Activated T-cell treated with anti-CD3 and anti-CD28 coated beads, Interleukin-2, amount 50 U/mL, for 4 hours (primary cell): ENCODE measurements at regions not wholly inside any gene's neighbourhood (a gene's known extent, or its start where the extent isn't known, plus 50 kb on each side); places are given as distances from the start of the nearest gene placed in this dataset.
A peak's percentile ranks its signal among the peaks of the same experiment; 100 is the strongest.

ENCODE experiments used
- ATAC-seq, 2 donors: fragments of 200-7000 bp; cut with Tn5 transposase; one replicate each; pipeline ENCODE4 v1.10.0; 2021
- DNase-seq: peaks from one replicate; pipeline ENCODE4 v3.0.0-alpha.2; 2020
- H3K27me3 Mint-ChIP-seq: one replicate; pipeline ENCODE4 v1.8.0; 2021; ENCODE audit warnings: low read depth, mixed read lengths
- H3K36me3 Mint-ChIP-seq: one replicate; pipeline ENCODE4 v1.8.0; 2022; ENCODE audit warnings: mixed read lengths; ENCODE audit not compliant: insufficient read depth
- H3K4me1 Mint-ChIP-seq: one replicate; pipeline ENCODE4 v1.8.0; 2021; ENCODE audit warnings: low read depth, mixed read lengths
- H3K4me3 Mint-ChIP-seq: one replicate; pipeline ENCODE4 v1.8.0; 2021; ENCODE audit warnings: mild to moderate bottlenecking, moderate library complexity, mixed read lengths
- H3K9me3 Mint-ChIP-seq: one replicate; pipeline ENCODE4 v1.8.0; 2021; ENCODE audit warnings: mixed read lengths

DNA sequence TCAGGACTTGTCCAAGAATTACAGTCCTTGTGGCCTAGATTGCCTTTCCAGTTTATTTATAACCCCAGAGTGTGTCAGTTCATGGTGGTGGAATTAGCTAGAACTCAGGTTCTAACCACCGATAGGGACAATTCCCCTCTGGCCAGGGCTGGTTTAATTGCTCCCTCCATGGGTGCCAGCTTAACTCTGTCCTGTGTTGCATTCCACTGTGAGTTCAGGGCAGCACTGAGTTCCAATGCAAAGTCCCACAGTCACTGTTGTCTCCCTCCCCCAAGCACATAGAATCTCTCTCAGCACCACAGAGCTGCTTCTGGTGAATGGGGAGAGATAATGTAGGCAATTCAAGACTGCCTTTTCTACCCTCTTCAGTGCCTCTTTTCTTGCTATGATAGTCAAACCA is 82.5 kb upstream of the TNFRSF21 start:
- Mint-ChIP-seq H3K9me3 (peaks cover 9% of the 10 kb centered on the region), H3K4me1 (no peaks in the 10 kb centered on the region), H3K4me3 (no peak overlapping the region), H3K27me3 (peaks cover 12% of the 10 kb centered on the region), H3K36me3 (peaks cover 2% of the 10 kb centered on the region)
- DNase-seq (no peak), ATAC-seq (no peak)

DNA sequence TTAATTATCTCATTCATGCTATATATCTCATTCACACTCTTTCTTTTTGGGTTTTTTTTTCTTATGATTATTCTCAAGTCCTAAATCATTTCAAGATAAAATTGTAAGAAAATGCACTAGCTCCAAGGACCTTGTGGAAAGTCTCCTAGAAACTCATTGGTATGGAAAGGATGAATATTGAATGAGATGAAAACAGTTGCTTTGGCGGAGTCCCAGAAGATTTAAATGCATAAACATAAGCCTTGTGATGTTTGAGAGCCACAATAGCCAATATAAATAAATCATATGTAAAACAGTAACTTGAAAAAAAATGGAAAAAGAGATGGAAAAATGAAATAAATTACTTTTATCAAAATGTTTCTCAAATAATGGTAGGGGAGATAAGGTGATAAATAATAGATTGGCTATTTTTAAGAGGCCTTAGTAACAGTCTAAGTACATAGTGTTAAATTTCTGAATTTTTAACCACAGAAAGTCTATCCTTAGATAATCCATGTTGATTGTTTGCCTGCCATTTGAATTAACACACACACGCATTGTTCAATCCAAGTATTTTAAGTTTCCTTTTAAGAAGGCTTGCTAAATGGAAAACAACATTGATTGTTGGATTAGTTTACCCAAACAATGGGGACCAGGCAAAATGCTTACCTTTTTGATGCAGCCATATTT is 81.1 kb upstream of the CD2AP start:
- Mint-ChIP-seq H3K4me1 (no peaks in the 10 kb centered on the region), H3K9me3 (no peaks in the 10 kb centered on the region), H3K36me3 (peaks cover 2% of the 10 kb centered on the region), H3K27me3 (peaks cover 12% of the 10 kb centered on the region), H3K4me3 (no peak overlapping the region)
- no peak for ATAC-seq
- DNase-seq: no peak

DNA sequence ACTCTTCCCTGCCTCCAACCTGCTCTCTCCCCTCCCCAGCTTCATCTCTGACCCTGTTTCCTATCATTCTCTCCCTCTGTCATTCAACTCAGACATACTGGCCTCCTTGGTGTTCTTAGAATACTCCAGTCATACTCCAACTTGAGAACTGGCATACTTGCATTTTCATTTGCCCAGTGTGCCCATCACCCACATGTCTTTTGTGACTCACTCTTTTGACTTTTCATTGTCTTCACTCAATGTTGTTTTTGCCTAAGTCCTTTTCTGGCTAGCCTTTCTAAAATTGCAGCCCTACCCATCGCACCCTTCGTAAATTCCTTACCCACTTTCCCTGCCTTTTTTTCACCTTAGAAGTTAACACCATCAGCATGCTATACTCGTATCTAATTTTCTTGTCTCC is 77.0 kb upstream of the CD2AP start:
- Mint-ChIP-seq H3K4me3 (no peak overlapping the region), H3K36me3 (no peaks in the 10 kb centered on the region), H3K9me3 (no peaks in the 10 kb centered on the region), H3K27me3 (no peaks in the 10 kb centered on the region), H3K4me1 (no peaks in the 10 kb centered on the region)
- no peak for ATAC-seq
- no peak for DNase-seq

DNA sequence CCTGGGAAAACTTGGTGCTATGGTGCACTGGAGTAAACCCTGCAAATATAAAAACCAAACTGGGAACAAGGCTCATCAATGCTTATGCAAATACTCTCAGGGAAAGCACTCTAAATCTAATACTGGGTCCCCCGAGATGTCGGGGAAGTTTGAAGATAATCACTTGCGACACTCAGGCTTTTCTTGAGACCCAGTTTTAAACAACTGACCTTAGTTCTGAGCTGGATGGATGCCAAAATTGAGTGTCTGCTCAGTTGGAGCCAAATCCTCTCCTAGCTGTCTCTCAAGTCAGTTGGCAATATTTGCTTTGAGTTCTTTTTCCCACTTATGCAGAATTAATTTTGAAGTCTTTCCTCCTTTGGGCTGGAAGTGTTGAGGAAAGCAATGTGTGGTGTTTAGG is 75.5 kb upstream of the CD2AP start:
- ATAC-seq (no peak), DNase-seq (no peak)
- Mint-ChIP-seq H3K4me1 (no peaks in the 10 kb centered on the region), H3K9me3 (no peaks in the 10 kb centered on the region), H3K36me3 (no peaks in the 10 kb centered on the region), H3K4me3 (no peak overlapping the region), H3K27me3 (no peaks in the 10 kb centered on the region)

DNA sequence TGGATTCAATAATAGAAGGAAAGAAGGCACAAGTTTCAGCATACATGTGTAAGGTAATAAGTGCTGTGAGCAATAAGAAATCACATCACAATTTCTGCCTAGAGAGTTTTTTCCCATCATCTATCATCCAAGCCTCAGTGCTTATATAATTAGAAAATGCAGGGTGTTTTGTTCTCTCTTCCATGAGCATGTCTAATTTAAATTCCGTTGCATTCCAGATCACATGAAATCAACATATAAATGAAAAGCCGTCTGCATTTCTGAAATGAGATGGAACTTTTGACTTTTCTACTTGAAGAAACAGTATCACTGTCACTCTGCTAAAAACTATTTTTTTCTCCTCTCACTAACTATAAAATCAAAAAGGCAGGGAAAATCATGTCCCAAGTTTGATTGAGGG is 74.5 kb upstream of the CD2AP start:
- Mint-ChIP-seq H3K9me3 (no peaks in the 10 kb centered on the region), H3K4me3 (no peak overlapping the region), H3K36me3 (no peaks in the 10 kb centered on the region), H3K27me3 (no peaks in the 10 kb centered on the region), H3K4me1 (no peaks in the 10 kb centered on the region)
- DNase-seq: no peak
- ATAC-seq: no peak

DNA sequence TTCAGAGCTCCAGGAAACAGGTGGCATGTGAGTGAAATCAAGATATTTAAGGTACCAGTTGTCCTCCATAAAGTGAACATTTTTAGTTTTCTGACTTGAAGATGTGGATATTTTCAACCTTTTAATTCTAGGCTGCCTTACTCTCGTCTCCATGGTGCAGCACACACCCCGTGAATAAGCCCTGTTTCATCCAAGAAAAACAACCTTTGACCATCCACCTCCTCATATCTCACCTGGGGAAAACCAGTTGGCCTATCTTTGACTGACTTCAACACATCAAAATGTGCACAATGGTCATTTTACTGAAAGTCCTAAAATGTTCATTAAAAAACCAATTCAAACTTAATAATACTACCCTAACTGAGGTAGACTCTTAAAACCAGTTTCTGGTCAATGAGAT is 73.8 kb upstream of the CD2AP start:
- no peaks in the 10 kb centered on the region for H3K36me3 Mint-ChIP-seq
- no peak for ATAC-seq
- no peak overlapping the region for H3K4me3 Mint-ChIP-seq
- no peaks in the 10 kb centered on the region for H3K27me3 Mint-ChIP-seq
- no peaks in the 10 kb centered on the region for H3K4me1 Mint-ChIP-seq
- no peaks in the 10 kb centered on the region for H3K9me3 Mint-ChIP-seq
- no peak for DNase-seq

DNA sequence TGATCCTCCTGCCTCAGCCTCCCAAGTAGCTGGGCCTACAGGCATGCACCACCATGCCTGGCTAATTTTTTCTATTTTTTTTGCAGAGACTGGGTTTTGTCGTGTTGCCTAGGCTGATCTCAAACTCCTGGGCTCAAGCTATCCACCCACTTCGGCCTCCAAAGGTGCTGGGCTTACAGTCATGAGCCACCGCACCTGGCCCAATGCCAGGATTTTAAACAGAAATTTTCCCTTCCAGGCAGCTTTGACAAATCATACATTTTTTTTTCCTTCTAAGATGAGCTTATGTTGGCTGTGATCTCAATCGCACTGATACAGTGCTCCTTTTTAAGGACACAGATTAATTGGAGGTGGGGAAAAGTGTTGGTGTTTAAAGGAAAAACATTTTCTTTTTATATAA is 73.2 kb upstream of the CD2AP start:
- ATAC-seq (no peak), DNase-seq (no peak)
- Mint-ChIP-seq H3K36me3 (no peaks in the 10 kb centered on the region), H3K4me1 (no peaks in the 10 kb centered on the region), H3K4me3 (no peak overlapping the region), H3K27me3 (no peaks in the 10 kb centered on the region), H3K9me3 (no peaks in the 10 kb centered on the region)

DNA sequence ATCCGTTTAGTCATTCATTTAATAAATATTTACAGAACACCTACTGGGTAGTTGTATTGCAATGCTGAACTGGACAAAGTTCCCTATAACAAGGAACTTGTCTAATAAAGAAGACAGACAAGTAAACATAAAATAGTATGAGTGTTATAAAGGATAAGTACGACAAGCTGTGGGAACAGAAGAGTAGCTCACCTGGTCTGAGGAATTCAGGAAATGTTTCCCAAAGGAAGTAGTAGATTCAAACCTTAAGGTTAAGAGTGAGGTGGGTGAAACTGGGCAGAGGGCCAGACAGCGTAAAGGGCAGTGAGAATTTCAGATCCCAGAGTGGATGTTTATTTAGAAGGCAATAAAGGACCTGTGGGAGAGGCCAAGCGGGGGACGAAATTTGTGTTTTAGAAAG is 72.3 kb upstream of the CD2AP start:
- Mint-ChIP-seq H3K9me3 (no peaks in the 10 kb centered on the region), H3K36me3 (no peaks in the 10 kb centered on the region)

DNA sequence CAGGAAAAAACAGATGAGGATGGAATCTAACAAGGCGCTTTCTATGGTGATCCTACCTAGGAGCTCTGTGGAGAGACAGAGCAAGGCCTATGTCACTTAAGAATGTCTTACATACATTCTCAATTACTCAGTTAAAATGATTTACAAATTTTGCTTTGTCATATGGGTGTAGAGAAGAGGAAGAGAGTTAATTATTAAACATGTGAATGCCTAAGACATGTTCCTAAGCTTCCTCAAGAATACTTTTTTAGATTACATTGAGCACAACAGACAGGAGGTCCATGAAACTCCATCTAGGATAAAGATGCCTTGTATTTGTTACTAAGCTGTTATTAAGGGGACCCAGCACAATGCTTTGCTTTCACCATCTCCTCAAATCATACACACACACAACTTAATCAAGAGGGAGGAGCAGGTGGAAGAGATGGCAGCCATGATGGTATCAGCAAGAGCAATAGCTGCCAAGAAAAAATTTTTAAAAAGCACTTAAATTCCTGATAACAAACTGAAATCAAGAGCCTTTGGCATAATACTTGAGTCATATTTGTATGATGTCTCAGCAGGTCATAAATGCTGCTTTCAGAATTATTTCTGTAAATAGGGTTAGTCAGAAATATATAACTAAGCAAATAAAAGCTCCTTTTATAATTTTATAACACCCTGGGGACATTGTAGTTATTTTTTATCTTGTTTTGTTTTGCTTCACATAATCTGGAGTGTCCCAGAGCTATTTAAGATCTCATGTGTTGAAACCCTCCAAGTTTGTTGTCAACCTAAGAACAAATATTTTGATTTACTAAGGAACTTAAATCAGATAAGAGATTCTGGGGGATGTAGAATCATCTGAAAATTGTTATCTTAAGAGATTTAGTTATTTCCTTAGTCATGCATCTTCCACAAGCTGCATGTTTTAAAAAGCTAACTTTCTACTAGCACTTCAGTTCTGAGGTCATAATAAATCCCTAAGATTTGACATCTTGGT is 70.0 kb upstream of the CD2AP start:
- no peaks in the 10 kb centered on the region for H3K4me1 Mint-ChIP-seq
- ATAC-seq (no peak), DNase-seq (no peak)
- no peaks in the 10 kb centered on the region for H3K9me3 Mint-ChIP-seq
- H3K36me3 Mint-ChIP-seq: no peaks in the 10 kb centered on the region
- H3K27me3 Mint-ChIP-seq: no peaks in the 10 kb centered on the region
- no peak overlapping the region for H3K4me3 Mint-ChIP-seq

More for the DNA sequence above, 72.3 kb upstream of the CD2AP start:
- Mint-ChIP-seq H3K4me1 (no peaks in the 10 kb centered on the region), H3K4me3 (no peak overlapping the region), H3K27me3 (no peaks in the 10 kb centered on the region)
- DNase-seq (no peak), ATAC-seq (no peak)

DNA sequence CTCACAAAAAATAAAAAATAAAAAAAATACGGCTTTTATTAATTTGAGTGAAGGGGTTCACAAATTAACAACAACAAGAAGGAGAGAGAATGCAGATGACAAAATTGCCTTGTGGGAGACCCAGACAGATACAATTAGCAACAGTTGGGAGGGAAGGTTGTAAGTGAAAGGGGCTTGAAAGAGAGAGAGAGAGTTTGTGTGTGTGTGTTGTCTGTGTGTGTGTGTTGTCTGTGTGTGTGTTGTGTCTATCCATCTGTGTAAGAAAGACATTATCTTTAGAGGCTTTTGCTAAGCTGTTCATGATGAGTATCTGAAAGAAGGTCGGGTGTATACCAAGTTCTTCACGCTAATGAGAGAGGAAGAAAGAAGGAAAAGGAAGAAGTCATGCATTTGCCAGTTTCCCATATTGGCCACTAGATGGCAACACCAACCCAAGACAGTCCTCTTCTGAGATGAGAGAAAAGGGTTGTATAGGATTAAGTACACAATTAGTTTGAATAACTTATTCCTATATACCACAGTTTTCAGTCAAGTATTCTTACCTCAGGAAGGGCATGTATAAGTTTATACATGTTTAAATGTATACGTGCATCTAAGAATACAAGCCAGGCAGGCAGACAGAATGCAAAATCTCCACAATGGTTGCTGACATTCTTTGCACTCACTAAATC is 63.7 kb upstream of the CD2AP start:
- H3K27me3 Mint-ChIP-seq: no peaks in the 10 kb centered on the region
- H3K4me1 Mint-ChIP-seq: peaks cover 16% of the 10 kb centered on the region
- DNase-seq (peak; percentile 9), ATAC-seq (peak; percentile 78 to 80)
- H3K4me3 Mint-ChIP-seq: peak overlapping the region; percentile 81
- H3K9me3 Mint-ChIP-seq: no peaks in the 10 kb centered on the region
- no peaks in the 10 kb centered on the region for H3K36me3 Mint-ChIP-seq

DNA sequence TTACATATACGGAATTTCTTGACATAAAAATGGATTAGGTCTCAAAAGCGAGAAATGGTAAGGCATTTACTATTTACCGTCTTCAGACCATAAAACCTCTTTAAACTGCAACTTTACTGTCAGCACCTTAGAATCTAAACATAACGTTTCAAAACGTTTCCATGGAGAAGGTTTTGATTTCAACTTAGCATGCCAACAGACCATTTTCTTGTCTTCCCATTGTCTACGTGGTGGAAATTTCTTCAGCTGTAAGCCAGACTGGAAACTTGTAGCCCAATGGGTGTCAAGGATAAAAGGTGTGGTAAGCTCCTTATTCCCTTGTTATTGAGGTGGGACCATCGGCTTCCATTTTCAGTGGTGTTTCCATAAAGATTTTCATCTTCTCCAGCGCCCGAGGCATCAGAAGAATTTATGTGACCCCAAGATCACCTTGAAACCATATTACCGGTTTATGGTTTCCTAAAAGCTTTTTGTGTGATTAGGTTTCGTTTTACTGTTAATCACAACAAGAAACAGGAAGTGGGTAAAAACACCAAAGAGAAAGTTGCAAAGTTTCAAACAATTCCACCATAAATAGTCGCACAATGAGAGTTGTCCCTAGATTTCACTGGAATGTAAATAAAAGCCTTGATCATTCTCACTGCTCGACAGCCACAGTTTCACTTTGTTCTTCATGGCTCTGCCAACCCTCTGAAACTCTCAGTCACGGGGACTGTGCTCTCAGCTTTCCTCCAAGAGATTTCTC is 63.0 kb upstream of the CD2AP start:
- no peaks in the 10 kb centered on the region for H3K9me3 Mint-ChIP-seq
- ATAC-seq: peak; percentile 17 to 35

DNA sequence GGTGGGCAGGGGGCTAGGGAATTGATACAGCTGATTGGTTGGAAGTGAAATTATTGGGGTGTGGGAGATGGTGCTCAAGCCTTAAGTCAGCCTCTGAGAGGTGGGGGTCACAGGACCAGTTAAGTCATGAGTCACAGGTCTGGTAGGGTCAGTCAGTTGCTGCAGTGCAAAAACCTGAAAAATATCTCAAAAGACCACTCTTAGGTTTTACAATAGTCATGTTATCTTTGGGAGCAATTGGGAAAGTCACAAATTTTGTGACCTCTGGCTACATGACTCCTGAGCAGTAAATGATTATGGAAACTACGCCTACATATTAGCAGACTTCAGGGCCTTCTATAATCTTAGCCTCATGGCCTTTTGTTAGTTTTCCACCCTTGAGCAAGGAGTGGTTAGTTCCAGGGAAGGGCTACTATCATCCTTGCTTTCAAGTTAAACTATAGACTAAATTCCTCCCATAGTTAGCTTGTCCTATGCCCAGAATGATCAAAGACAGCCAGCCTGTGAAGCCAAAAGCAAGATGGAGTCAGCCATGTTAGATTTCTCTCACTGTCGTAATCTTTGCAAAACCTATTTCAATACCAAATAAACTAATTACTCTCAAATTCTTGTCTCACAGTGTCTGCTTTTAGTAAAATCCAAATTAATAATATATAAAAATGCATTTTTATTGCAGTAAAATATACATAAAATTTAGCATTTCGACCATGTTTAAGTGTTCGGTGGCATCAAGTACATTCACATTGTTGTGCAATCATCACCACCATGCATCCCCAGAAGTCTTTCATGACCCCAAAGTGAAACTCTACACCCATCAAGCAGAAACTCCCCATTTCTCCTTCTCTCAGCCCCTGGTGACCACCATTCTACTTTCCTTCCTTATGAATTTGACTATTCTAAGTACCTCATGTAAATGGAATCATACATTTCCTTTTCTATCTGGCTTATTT is 60.9 kb upstream of the CD2AP start:
- Mint-ChIP-seq H3K4me3 (no peak overlapping the region), H3K9me3 (no peaks in the 10 kb centered on the region), H3K36me3 (no peaks in the 10 kb centered on the region), H3K27me3 (no peaks in the 10 kb centered on the region), H3K4me1 (peaks cover 16% of the 10 kb centered on the region)
- DNase-seq (no peak), ATAC-seq (no peak)

More for the DNA sequence above, 63.0 kb upstream of the CD2AP start:
- no peak for DNase-seq
- Mint-ChIP-seq H3K4me1 (peaks cover 16% of the 10 kb centered on the region), H3K36me3 (no peaks in the 10 kb centered on the region), H3K4me3 (peak overlapping the region; percentile 81), H3K27me3 (no peaks in the 10 kb centered on the region)

DNA sequence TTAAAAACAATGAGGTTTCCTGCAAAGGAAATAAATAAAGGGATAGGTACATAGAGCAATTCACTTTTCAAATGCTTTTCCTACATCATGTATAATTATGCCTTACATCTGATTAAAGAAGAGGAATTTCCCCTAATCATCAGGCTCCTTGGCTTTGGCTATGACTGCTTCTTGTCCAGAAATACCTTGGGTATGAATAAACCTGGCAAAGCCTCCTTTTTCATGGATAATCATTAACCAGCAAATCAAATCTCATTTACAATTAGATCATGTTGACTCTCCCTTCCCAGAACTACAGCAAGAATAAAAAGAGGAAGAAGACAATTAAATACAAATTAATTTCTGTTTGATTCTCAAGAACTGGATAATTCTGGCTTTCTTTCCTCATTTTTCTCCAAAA is 58.0 kb upstream of the CD2AP start:
- H3K27me3 Mint-ChIP-seq: no peaks in the 10 kb centered on the region
- ATAC-seq (no peak), DNase-seq (no peak)
- H3K4me3 Mint-ChIP-seq: no peak overlapping the region
- H3K36me3 Mint-ChIP-seq: no peaks in the 10 kb centered on the region
- no peaks in the 10 kb centered on the region for H3K9me3 Mint-ChIP-seq
- H3K4me1 Mint-ChIP-seq: peaks cover 7% of the 10 kb centered on the region
